Activated T-helper 2 cell treated with anti-CD3 and anti-CD28 coated beads, Interferon-gamma antibody, Interleukin-2, Interleukin-4, amounts not matched to agents 10 μg/mL and 5 μg/mL and 100 μg/mL, durations not matched to agents 14 hours and 24 hours and 36 hours (primary cell): ENCODE measurements at regions not wholly inside any gene's neighbourhood (a gene's known extent, or its start where the extent isn't known, plus 50 kb on each side); places are given as distances from the start of the nearest gene placed in this dataset.

ENCODE experiments used
- DNase-seq: peaks from one replicate; pipeline ENCODE4 v3.0.0; 2021; ENCODE audit warnings: low spot score
- H3K27ac Mint-ChIP-seq: one replicate; pipeline ENCODE4 v1.8.0; 2021; ENCODE audit warnings: mixed read lengths
- H3K27me3 Mint-ChIP-seq: one replicate; pipeline ENCODE4 v1.8.0; 2021; ENCODE audit warnings: low read depth, mixed read lengths
- H3K36me3 Mint-ChIP-seq: one replicate; pipeline ENCODE4 v1.8.0; 2021; ENCODE audit warnings: low read depth, mixed read lengths
- H3K4me1 Mint-ChIP-seq: one replicate; pipeline ENCODE4 v1.8.0; 2021; ENCODE audit warnings: low read depth, mixed read lengths
- H3K4me3 Mint-ChIP-seq: one replicate; pipeline ENCODE4 v1.8.0; 2021; ENCODE audit warnings: low read depth, mild to moderate bottlenecking, moderate library complexity, mixed read lengths
- H3K9me3 Mint-ChIP-seq: one replicate; pipeline ENCODE4 v1.8.0; 2021; ENCODE audit warnings: mixed read lengths
- intact Hi-C: fragments of 100-400 bp; cut with micrococcal nuclease; formaldehyde crosslinking; loops from one replicate; pipeline ENCODE4 v1.15.1; 2023

- Mint-ChIP-seq H3K4me3 (no peak overlapping the region), H3K9me3 (no peaks in the 10 kb centered on the region), H3K4me1 (no peaks in the 10 kb centered on the region), H3K27me3 (no peaks in the 10 kb centered on the region), H3K36me3 (no peaks in the 10 kb centered on the region), H3K27ac (no peak overlapping the region)
- no peak for DNase-seq
- intact Hi-C loops: no loop called here
Measured at GRCh38 chr4:144518181-144518895, 127.6 kb upstream of the HHIP start.

GRCh38 chr4:144531841-144532240 is 114.1 kb upstream of the HHIP start:
- Mint-ChIP-seq H3K36me3 (no peaks in the 10 kb centered on the region), H3K4me1 (no peaks in the 10 kb centered on the region), H3K27ac (no peak overlapping the region), H3K9me3 (no peaks in the 10 kb centered on the region), H3K4me3 (no peak overlapping the region), H3K27me3 (no peaks in the 10 kb centered on the region)
- DNase-seq: no peak
- intact Hi-C loops: no loop called here

DNA sequence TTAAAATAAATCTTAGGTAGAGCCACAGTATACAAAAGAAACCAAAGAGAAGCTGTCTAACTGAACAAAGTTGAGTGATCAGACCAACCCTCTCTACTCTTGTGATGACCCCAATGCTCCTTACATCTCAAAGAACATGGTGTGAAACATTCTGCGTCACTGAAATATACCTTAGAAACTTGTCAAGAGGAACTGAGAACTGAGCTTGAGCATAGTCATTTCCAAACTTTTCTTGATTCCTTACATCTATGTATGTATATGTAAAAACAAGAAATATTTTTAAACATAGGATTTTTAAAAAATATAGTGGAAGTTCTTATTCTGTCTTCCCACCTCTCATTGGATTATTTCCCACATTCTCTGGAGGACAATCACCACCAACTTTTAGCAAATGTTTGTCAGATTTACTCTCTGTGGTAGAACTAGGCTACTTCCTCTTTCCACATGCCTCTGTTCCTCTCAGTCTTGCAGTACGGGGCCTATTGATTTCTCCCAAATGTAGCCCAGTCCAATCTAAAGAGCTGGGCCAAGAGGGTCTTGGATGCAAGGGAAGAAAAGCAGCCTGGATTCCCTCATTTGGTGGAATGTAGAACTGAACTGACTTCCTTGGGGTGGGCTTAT is 98.2 kb upstream of the HHIP start:
- no peaks in the 10 kb centered on the region for H3K36me3 Mint-ChIP-seq
- no peak overlapping the region for H3K4me3 Mint-ChIP-seq
- DNase-seq: no peak
- H3K9me3 Mint-ChIP-seq: peaks cover 4% of the 10 kb centered on the region
- H3K27me3 Mint-ChIP-seq: no peaks in the 10 kb centered on the region
- H3K27ac Mint-ChIP-seq: no peak overlapping the region
- no peaks in the 10 kb centered on the region for H3K4me1 Mint-ChIP-seq
- intact Hi-C loops: no loop called here

- H3K36me3 Mint-ChIP-seq: no peaks in the 10 kb centered on the region
- no peak overlapping the region for H3K4me3 Mint-ChIP-seq
- intact Hi-C loops: no loop called here
- no peaks in the 10 kb centered on the region for H3K27me3 Mint-ChIP-seq
- H3K4me1 Mint-ChIP-seq: no peaks in the 10 kb centered on the region
- H3K27ac Mint-ChIP-seq: no peak overlapping the region
- no peak for DNase-seq
- no peaks in the 10 kb centered on the region for H3K9me3 Mint-ChIP-seq
Measured at GRCh38 chr4:144556636-144557035, 89.3 kb upstream of the HHIP start.

GRCh38 chr4:144557404-144557803 is 88.6 kb upstream of the HHIP start:
- H3K27me3 Mint-ChIP-seq: no peaks in the 10 kb centered on the region
- DNase-seq: no peak
- H3K4me1 Mint-ChIP-seq: no peaks in the 10 kb centered on the region
- intact Hi-C loops: no loop called here
- no peaks in the 10 kb centered on the region for H3K36me3 Mint-ChIP-seq
- H3K9me3 Mint-ChIP-seq: no peaks in the 10 kb centered on the region
- no peak overlapping the region for H3K4me3 Mint-ChIP-seq
- no peak overlapping the region for H3K27ac Mint-ChIP-seq

- H3K27me3 Mint-ChIP-seq: no peaks in the 10 kb centered on the region
- no peaks in the 10 kb centered on the region for H3K9me3 Mint-ChIP-seq
- no peak overlapping the region for H3K4me3 Mint-ChIP-seq
- intact Hi-C loops: no loop called here
- DNase-seq: no peak
- no peak overlapping the region for H3K27ac Mint-ChIP-seq
- H3K4me1 Mint-ChIP-seq: no peaks in the 10 kb centered on the region
- H3K36me3 Mint-ChIP-seq: no peaks in the 10 kb centered on the region
Measured at GRCh38 chr4:144562019-144562705, 83.8 kb upstream of the HHIP start.

GRCh38 chr4:144564358-144564757 is 81.6 kb upstream of the HHIP start:
- Mint-ChIP-seq H3K27ac (no peak overlapping the region), H3K9me3 (no peaks in the 10 kb centered on the region), H3K4me1 (no peaks in the 10 kb centered on the region), H3K27me3 (no peaks in the 10 kb centered on the region), H3K36me3 (no peaks in the 10 kb centered on the region), H3K4me3 (no peak overlapping the region)
- intact Hi-C loops: no loop called here
- DNase-seq: no peak

- Mint-ChIP-seq H3K9me3 (no peaks in the 10 kb centered on the region), H3K4me3 (no peak overlapping the region), H3K27me3 (no peaks in the 10 kb centered on the region), H3K36me3 (no peaks in the 10 kb centered on the region), H3K4me1 (no peaks in the 10 kb centered on the region), H3K27ac (no peak overlapping the region)
- intact Hi-C loops: no loop called here
- DNase-seq: no peak
Measured at GRCh38 chr4:144565527-144566195, 80.3 kb upstream of the HHIP start.

DNA sequence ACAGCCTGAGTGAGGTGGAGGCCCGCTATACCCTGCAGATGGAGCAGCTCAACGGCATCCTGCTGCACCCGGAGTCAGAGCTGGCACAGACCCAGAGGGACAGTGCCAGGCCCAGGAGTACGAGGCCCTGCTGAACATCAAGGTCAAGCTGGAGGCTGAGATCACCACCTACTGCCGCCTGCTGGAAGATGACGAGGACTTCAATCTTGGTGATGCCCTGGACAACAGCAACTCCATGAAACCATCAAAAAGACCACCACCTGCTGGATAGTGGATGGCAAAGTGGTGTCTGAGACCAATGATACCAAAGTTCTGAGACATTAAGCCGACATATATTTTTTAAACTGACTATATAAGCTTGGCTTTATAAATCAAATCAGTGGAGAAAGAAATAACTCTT is 73.3 kb upstream of the HHIP start:
- H3K9me3 Mint-ChIP-seq: no peaks in the 10 kb centered on the region
- no peak overlapping the region for H3K4me3 Mint-ChIP-seq
- no peaks in the 10 kb centered on the region for H3K36me3 Mint-ChIP-seq
- no peak overlapping the region for H3K27ac Mint-ChIP-seq
- intact Hi-C loops: no loop called here
- DNase-seq: no peak
- H3K4me1 Mint-ChIP-seq: no peaks in the 10 kb centered on the region
- H3K27me3 Mint-ChIP-seq: no peaks in the 10 kb centered on the region

DNA sequence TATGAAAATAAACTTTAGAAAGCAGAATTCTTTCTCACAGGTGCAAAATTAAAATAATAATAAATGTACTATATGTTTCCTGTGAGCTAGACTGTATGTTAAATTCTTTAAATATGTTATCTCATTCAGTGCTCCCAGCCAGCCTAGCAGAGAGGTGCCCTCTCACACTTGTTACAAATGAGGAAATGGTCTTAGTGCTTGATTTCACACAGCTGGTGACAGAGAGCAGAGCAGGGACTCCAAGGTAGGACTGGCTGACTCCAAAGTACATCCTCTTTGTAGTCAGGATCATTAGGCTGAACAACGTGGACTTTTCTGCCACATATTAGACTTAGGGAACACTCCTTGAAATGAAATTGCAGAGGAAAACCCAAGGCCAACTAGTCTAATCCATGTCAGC is 72.0 kb upstream of the HHIP start:
- no peaks in the 10 kb centered on the region for H3K27me3 Mint-ChIP-seq
- no peaks in the 10 kb centered on the region for H3K9me3 Mint-ChIP-seq

DNA sequence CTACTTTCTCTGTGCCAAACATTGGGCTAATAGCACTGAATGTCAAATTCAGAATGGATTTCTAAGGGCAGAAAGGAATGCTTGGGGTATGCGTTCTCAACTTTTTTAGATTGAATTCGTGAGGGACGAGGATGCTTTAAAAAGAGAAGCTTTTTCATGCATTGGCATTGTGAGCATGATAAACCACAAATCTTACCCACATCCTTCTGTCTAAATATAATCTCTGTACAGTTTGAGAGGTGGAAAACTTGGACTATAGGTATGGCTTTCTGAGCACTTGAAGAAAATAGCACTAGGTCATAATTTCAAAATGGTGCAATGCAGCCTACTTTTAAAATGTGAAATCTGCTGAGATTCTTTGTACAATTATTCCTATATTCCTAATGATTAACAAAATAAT is 71.4 kb upstream of the HHIP start:
- Mint-ChIP-seq H3K4me1 (no peaks in the 10 kb centered on the region), H3K9me3 (no peaks in the 10 kb centered on the region), H3K4me3 (no peak overlapping the region), H3K27me3 (no peaks in the 10 kb centered on the region), H3K27ac (no peak overlapping the region), H3K36me3 (no peaks in the 10 kb centered on the region)
- intact Hi-C loops: no loop called here
- DNase-seq: no peak

More for the DNA sequence above, 72.0 kb upstream of the HHIP start:
- Mint-ChIP-seq H3K27ac (no peak overlapping the region), H3K4me3 (no peak overlapping the region), H3K4me1 (no peaks in the 10 kb centered on the region), H3K36me3 (no peaks in the 10 kb centered on the region)
- DNase-seq: no peak
- intact Hi-C loops: no loop called here

- Mint-ChIP-seq H3K4me1 (no peaks in the 10 kb centered on the region), H3K36me3 (no peaks in the 10 kb centered on the region)
Measured at GRCh38 chr4:144575181-144575580, 70.8 kb upstream of the HHIP start.

GRCh38 chr4:144578681-144579080 is 67.3 kb upstream of the HHIP start:
- intact Hi-C loops: no loop called here
- Mint-ChIP-seq H3K4me1 (no peaks in the 10 kb centered on the region), H3K4me3 (no peak overlapping the region), H3K27ac (no peak overlapping the region), H3K27me3 (no peaks in the 10 kb centered on the region), H3K36me3 (no peaks in the 10 kb centered on the region), H3K9me3 (no peaks in the 10 kb centered on the region)
- DNase-seq: no peak

More at GRCh38 chr4:144575181-144575580, 70.8 kb upstream of the HHIP start:
- no peak for DNase-seq
- Mint-ChIP-seq H3K27me3 (no peaks in the 10 kb centered on the region), H3K4me3 (no peak overlapping the region), H3K27ac (no peak overlapping the region), H3K9me3 (no peaks in the 10 kb centered on the region)
- intact Hi-C loops: no loop called here
